Activated naive CD4-positive, alpha-beta T cell treated with anti-CD3 and anti-CD28 coated beads for 36 hours (primary cell): ENCODE measurements at regions not wholly inside any gene's neighbourhood (a gene's known extent, or its start where the extent isn't known, plus 50 kb on each side); places are given as distances from the start of the nearest gene placed in this dataset.

Source experiments
- CTCF ChIA-PET: fragments of 350-600 bp; sonication (Branson Sonifier 250); formaldehyde crosslinking; loops from one replicate; lab custom pipeline; 2021; ENCODE audit warnings: antibody characterized with exemption; lab: Charles Lee
- DNase-seq: peaks from one replicate; pipeline ENCODE4 v3.0.0-alpha.2; 2020
- H3K27ac Mint-ChIP-seq: one replicate; pipeline ENCODE4 v1.8.0; 2021; ENCODE audit warnings: mild to moderate bottlenecking, mixed read lengths
- H3K27me3 Mint-ChIP-seq: one replicate; pipeline ENCODE4 v1.8.0; 2021; ENCODE audit warnings: low read depth, mixed read lengths
- H3K36me3 Mint-ChIP-seq: one replicate; pipeline ENCODE4 v1.8.0; 2021; ENCODE audit warnings: low read depth, mixed read lengths
- H3K4me1 Mint-ChIP-seq: one replicate; pipeline ENCODE4 v1.8.0; 2021; ENCODE audit warnings: low read depth, mixed read lengths
- H3K4me3 Mint-ChIP-seq: one replicate; pipeline ENCODE4 v1.8.0; 2021; ENCODE audit warnings: mild to moderate bottlenecking, moderate library complexity, mixed read lengths
- H3K9me3 Mint-ChIP-seq: one replicate; pipeline ENCODE4 v1.8.0; 2021; ENCODE audit warnings: mixed read lengths
- intact Hi-C: fragments of 100-400 bp; cut with micrococcal nuclease; formaldehyde crosslinking; loops from one replicate; pipeline ENCODE4 v1.15.1; 2023

DNA sequence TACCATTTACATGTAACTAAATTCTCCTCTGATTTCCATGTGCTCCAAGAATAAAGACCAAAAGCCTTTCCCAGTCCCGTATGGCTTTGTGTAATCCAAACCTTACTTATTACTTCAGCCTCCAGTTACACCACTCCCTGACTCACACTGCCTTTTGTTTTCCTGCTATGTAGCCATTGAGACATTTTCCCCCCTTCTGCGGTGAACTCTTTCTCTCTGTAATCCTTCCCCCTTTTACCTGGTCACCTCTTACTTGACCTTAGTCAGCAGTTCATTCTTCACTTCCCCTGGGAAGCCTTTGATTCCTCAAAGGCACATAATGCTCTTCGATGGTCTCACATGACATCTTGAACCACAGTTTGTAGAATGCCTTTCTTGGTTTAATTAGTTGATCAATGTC, 256.0 kb upstream of the FANCL start:
- Mint-ChIP-seq H3K27me3 (peaks cover 4% of the 10 kb centered on the region), H3K36me3 (no peaks in the 10 kb centered on the region), H3K27ac (no peak overlapping the region), H3K9me3 (no peaks in the 10 kb centered on the region), H3K4me1 (no peaks in the 10 kb centered on the region), H3K4me3 (no peak overlapping the region)
- DNase-seq, result no peak
- CTCF ChIA-PET, result no interaction called here
- intact Hi-C loops, result no loop called here

DNA sequence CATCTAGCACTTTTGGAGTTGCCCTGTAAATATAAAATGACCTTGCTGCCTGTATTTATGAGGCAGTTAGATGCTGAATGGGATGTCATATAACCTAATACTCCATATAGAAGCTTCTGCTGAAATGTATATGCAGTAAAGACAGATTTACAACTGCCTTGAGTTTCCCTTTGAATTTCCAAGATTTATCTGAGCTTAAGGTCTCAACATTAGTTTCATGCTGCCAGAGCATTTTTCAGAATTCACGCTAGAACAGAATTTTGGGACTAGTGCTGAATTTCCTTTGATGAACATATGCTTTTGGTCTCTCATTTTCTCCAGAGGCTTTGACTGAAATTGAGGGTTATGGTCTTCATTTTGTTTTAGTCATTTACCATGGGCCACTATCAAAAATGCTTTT, 254.7 kb upstream of the FANCL start:
- Mint-ChIP-seq H3K27me3 (no peaks in the 10 kb centered on the region), H3K36me3 (no peaks in the 10 kb centered on the region), H3K9me3 (no peaks in the 10 kb centered on the region), H3K4me1 (no peaks in the 10 kb centered on the region), H3K4me3 (no peak overlapping the region), H3K27ac (no peak overlapping the region)
- CTCF ChIA-PET, result interaction anchor here (0.6 to 1.1 kb wide), 2 partner anchors 18 to 590 kb away, joined by 3 to 6 read pairs; no protein-coding TSS in a partner anchor
- intact Hi-C loops, result no loop called here
- no peak for DNase-seq

DNA sequence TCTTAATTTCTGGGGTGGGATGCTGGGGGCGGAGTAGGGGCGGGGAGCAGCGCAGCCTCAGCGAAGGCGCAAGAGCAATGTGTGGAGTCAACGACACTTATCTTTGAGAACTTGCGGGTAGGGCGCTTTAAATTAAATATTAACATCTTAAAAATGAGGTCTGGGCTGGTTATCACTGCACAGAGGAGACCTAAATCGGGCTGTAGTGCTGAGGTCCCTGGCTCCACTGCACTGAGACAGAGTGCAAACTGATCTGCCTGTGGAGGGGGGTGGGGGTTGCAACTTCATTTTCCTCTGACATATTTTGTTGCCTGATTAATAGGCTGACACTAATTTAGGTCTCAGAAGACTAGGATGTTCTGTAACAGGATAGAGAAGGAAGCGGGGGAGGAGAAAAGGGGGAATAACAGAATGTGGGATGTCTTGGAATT, 253.0 kb upstream of the FANCL start:
- CTCF ChIA-PET, result interaction anchor here (1.1 kb wide), 1 partner anchor 11 kb away, joined by 3 read pairs; no protein-coding TSS in a partner anchor
- no peak for DNase-seq
- Mint-ChIP-seq H3K27me3 (no peaks in the 10 kb centered on the region), H3K4me1 (no peaks in the 10 kb centered on the region), H3K9me3 (no peaks in the 10 kb centered on the region), H3K4me3 (no peak overlapping the region), H3K36me3 (no peaks in the 10 kb centered on the region), H3K27ac (no peak overlapping the region)
- intact Hi-C loops, result no loop called here

DNA sequence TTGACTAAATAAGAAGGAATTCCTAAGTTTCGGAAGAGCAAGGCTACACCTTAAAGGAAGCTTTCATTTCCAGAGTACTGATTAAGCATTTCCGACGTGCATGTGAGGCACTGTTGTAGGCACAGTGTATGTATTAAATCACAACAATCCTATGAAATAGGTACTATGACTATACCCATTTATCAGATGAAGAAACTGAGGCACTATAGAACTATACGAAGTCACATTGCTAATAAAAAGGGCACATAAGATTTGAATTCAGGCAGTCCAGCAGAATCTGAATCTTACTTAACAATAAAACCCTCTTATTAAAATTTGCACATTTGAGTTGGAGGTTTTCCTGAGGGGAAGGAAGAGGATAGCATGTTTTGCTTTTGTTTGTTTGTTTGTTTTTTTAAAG, 243.5 kb upstream of the FANCL start:
- intact Hi-C loops, result no loop called here
- DNase-seq, result no peak
- Mint-ChIP-seq H3K36me3 (no peaks in the 10 kb centered on the region), H3K4me3 (no peak overlapping the region), H3K9me3 (peaks cover 6% of the 10 kb centered on the region), H3K27me3 (peaks cover 7% of the 10 kb centered on the region), H3K27ac (no peak overlapping the region), H3K4me1 (no peaks in the 10 kb centered on the region)
- CTCF ChIA-PET, result no interaction called here

- no peak overlapping the region for H3K27ac Mint-ChIP-seq
- intact Hi-C loops, result no loop called here
These were observed 243.1 kb upstream of the FANCL start for GRCh38 chr2:58484221-58484620.

GRCh38 chr2:58483307-58483706, 242.2 kb upstream of the FANCL start:
- intact Hi-C loops, result no loop called here
- Mint-ChIP-seq H3K9me3 (peaks cover 6% of the 10 kb centered on the region), H3K27me3 (peaks cover 9% of the 10 kb centered on the region), H3K4me1 (no peaks in the 10 kb centered on the region), H3K36me3 (no peaks in the 10 kb centered on the region), H3K4me3 (no peak overlapping the region), H3K27ac (no peak overlapping the region)
- CTCF ChIA-PET, result interaction anchor here (1.2 kb wide), 1 partner anchor 10 kb away, joined by 3 read pairs; no protein-coding TSS in a partner anchor
- no peak for DNase-seq

More at GRCh38 chr2:58484221-58484620, 243.1 kb upstream of the FANCL start:
- Mint-ChIP-seq H3K4me1 (no peaks in the 10 kb centered on the region), H3K36me3 (no peaks in the 10 kb centered on the region), H3K27me3 (peaks cover 9% of the 10 kb centered on the region), H3K9me3 (peaks cover 6% of the 10 kb centered on the region), H3K4me3 (no peak overlapping the region)
- CTCF ChIA-PET, result no interaction called here
- DNase-seq, result no peak

DNA sequence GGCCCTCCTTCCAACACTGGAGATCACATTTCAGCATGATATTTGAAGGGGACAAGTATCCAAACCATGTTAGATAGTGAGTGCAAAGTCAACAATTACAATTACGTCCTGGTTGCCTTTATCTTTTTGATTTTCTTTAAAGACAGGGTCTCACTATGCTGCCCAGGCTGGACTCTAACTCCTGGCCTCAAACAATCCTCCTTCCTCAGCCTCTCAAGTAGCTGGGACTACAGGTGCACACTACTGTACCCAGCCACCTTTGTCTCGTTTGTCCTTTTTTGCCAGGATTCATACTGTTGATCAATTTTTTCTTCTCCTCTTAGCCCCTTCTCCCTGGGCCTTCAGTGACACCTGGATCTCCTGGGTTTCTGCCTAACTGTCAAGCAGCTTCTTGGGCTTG, 240.5 kb upstream of the FANCL start:
- DNase-seq, result no peak
- H3K4me1 Mint-ChIP-seq, result no peaks in the 10 kb centered on the region
- H3K9me3 Mint-ChIP-seq, result peaks cover under 1% of the 10 kb centered on the region
- CTCF ChIA-PET, result no interaction called here
- no peaks in the 10 kb centered on the region for H3K36me3 Mint-ChIP-seq
- intact Hi-C loops, result no loop called here
- no peak overlapping the region for H3K27ac Mint-ChIP-seq
- peaks cover 9% of the 10 kb centered on the region for H3K27me3 Mint-ChIP-seq
- H3K4me3 Mint-ChIP-seq, result no peak overlapping the region

GRCh38 chr2:58480141-58480540, 239.0 kb upstream of the FANCL start:
- H3K27me3 Mint-ChIP-seq, result peaks cover 6% of the 10 kb centered on the region
- H3K36me3 Mint-ChIP-seq, result no peaks in the 10 kb centered on the region
- H3K4me1 Mint-ChIP-seq, result no peaks in the 10 kb centered on the region
- intact Hi-C loops, result no loop called here
- no peak overlapping the region for H3K4me3 Mint-ChIP-seq
- DNase-seq, result no peak
- H3K27ac Mint-ChIP-seq, result no peak overlapping the region
- no peaks in the 10 kb centered on the region for H3K9me3 Mint-ChIP-seq
- CTCF ChIA-PET, result no interaction called here

DNA sequence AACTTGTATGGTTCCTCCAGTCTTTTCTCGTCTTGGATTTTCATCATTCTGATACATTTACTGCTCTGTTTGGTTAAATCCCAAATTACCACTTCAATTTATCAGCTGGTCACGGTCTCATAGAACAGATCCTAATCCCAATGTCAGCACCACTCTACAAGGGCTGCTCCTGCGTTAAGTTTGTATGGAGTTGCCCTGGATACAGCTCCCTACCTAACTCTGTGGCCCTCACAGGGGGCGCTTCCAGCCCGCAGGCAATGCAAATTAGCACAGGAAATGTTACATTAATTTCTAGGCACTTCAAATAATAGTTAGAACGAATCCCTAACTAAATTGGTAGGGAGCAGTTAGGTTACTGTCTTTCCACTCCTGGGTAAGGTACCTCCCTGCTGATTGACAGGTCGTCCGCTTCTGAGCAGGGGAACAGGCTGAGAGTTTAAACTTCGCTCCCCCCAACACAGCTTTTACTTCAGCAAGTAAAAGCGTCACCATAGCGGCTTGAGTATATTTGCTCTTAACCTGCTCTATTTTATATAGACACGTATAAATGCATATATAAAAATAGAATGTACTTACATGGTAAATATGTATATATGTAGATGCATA, 238.5 kb upstream of the FANCL start:
- H3K4me1 Mint-ChIP-seq, result no peaks in the 10 kb centered on the region
- no peaks in the 10 kb centered on the region for H3K36me3 Mint-ChIP-seq
- H3K27me3 Mint-ChIP-seq, result peaks cover 6% of the 10 kb centered on the region
- H3K9me3 Mint-ChIP-seq, result no peaks in the 10 kb centered on the region
- H3K27ac Mint-ChIP-seq, result no peak overlapping the region
- intact Hi-C loops, result no loop called here
- CTCF ChIA-PET, result no interaction called here
- no peak for DNase-seq
- no peak overlapping the region for H3K4me3 Mint-ChIP-seq

GRCh38 chr2:58476556-58476955, 235.4 kb upstream of the FANCL start:
- intact Hi-C loops, result no loop called here
- Mint-ChIP-seq H3K27ac (no peak overlapping the region), H3K27me3 (peaks cover 2% of the 10 kb centered on the region), H3K4me3 (no peak overlapping the region), H3K9me3 (no peaks in the 10 kb centered on the region), H3K4me1 (no peaks in the 10 kb centered on the region), H3K36me3 (no peaks in the 10 kb centered on the region)
- CTCF ChIA-PET, result no interaction called here
- DNase-seq, result no peak

- no peak for DNase-seq
- CTCF ChIA-PET, result no interaction called here
- peaks cover 2% of the 10 kb centered on the region for H3K27me3 Mint-ChIP-seq
- intact Hi-C loops, result no loop called here
- no peaks in the 10 kb centered on the region for H3K36me3 Mint-ChIP-seq
- no peak overlapping the region for H3K4me3 Mint-ChIP-seq
- no peak overlapping the region for H3K27ac Mint-ChIP-seq
- no peaks in the 10 kb centered on the region for H3K4me1 Mint-ChIP-seq
- no peaks in the 10 kb centered on the region for H3K9me3 Mint-ChIP-seq
These were observed 234.6 kb upstream of the FANCL start for GRCh38 chr2:58475756-58476155.

DNA sequence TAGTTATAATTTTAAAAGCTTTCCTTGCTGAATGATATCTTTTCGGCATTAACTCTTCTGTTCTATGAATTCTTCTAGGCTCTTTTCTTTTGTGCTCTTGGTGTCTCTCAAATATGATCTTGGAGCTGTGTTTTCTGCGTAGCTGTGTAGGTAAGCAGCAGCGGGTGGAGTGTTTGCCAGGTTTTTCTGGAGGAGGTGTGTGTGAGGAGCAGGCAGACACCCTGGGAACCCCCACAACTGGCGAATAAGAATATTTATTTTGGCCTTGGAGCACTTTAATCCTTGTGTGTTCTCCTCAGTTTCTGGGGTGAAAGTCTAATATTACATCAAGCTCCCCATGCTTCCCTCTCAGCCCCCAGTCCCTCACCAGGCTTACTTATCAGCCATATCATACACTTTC, 232.0 kb upstream of the FANCL start:
- Mint-ChIP-seq H3K27ac (no peak overlapping the region), H3K27me3 (no peaks in the 10 kb centered on the region), H3K9me3 (no peaks in the 10 kb centered on the region), H3K36me3 (no peaks in the 10 kb centered on the region), H3K4me3 (no peak overlapping the region), H3K4me1 (no peaks in the 10 kb centered on the region)
- intact Hi-C loops, result no loop called here
- no peak for DNase-seq
- CTCF ChIA-PET, result no interaction called here

DNA sequence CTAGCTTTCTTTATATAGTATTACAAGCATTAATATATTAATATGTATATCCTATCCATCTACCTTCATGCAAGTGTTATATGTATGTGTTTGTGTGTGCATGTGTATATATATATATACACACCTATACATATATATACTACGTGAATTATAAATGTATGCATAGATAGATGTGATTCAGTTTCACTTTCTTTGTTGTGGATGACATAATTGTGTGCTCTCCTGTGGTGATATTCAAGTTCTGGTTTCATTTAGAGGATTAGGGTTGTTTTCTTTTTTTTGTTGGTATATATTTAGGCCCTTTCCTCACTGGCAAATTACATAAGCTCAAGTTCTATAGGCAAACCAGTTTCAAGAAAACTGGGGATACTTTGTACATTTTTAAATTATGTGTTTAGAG, 225.7 kb upstream of the FANCL start:
- Mint-ChIP-seq H3K36me3 (no peaks in the 10 kb centered on the region), H3K27ac (no peak overlapping the region), H3K4me1 (no peaks in the 10 kb centered on the region), H3K27me3 (no peaks in the 10 kb centered on the region), H3K4me3 (no peak overlapping the region), H3K9me3 (no peaks in the 10 kb centered on the region)
- intact Hi-C loops, result no loop called here
- CTCF ChIA-PET, result no interaction called here
- no peak for DNase-seq
